ENCODE measurements at regions not wholly inside any gene's neighbourhood (a gene's known extent, or its start where the extent isn't known, plus 50 kb on each side); places are given as distances from the start of the nearest gene placed in this dataset.

DNA sequence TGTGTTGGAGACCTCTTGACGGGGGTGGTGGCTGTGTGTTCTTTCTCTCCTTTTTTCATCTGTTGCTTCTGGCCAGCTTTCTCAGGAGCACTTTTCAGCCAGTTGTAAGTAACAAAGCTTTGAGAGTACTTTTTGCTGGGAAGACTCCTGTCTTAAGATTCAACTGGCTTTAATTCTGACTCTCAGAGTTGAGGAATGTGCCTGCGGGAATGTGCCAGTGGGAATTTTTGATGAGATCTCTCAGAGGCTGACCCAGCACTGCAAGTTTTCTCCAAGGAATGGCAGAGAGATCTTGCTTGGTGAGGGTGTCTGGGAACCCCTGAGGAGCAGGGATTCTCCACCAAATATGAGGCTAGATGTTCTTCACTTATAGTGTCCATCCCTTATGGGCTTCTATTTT is 91.6 kb upstream of the OR9Q1 start:
- Histone ChIP-seq H2BK120ac (ENCODE audit: low read depth, low read length) (no peak overlapping the region), H2BK5ac (ENCODE audit: low read depth, low read length, poor library complexity, severe bottlenecking) (no peak overlapping the region), H3K9me3 (ENCODE audit: control insufficient read depth, insufficient read depth, low read length) (no peaks in the 10 kb centered on the region), H2AFZ (replicated peaks; ENCODE audit: low read length, poor library complexity) (no peak overlapping the region), H3K27me3 (ENCODE audit: control insufficient read depth, insufficient read depth, low read length) (peaks cover 14% of the 10 kb centered on the region), H3K27ac (ENCODE audit: insufficient read depth, low read length) (no peak overlapping the region), H3K4me2 (ENCODE audit: low read depth, low read length) (no peak overlapping the region), H3K9ac (ENCODE audit: low read depth, low read length) (no peak overlapping the region), H4K91ac (ENCODE audit: insufficient read depth, low read depth, low read length) (no peak overlapping the region), H3K23ac (ENCODE audit: low read depth, low read length) (no peak overlapping the region), H2BK20ac (ENCODE audit: low read depth, low read length) (no peak overlapping the region), H2AK9ac (replicated peaks; ENCODE audit: low read depth, low read length, poor library complexity) (no peak overlapping the region), H3K9me1 (ENCODE audit: insufficient read depth, low read length) (no peaks in the 10 kb centered on the region), H3K79me1 (ENCODE audit: low read depth in 1 of 2, low read length in 2 of 2) (no peaks in the 10 kb centered on the region), H3K4me1 (ENCODE audit: control insufficient read depth, insufficient read depth, low read length) (no peaks in the 10 kb centered on the region), H4K20me1 (ENCODE audit: insufficient read depth, low read length) (no peaks in the 10 kb centered on the region), H4K5ac (ENCODE audit: low read depth, low read length) (no peak overlapping the region), H3K14ac (replicated peaks; ENCODE audit: low read depth, low read length) (no peak overlapping the region), H3K18ac (ENCODE audit: low read depth, low read length) (no peak overlapping the region), H3K4me3 (ENCODE audit: insufficient read depth, low read depth, low read length) (no peak overlapping the region), H3K56ac (ENCODE audit: extremely low read depth, insufficient read depth, low read length) (no peak overlapping the region), H2AK5ac (ENCODE audit: low read depth, low read length) (no peak overlapping the region), H4K8ac (ENCODE audit: low read depth in 2 of 2, low read length in 2 of 2) (no peak overlapping the region), H2BK15ac (ENCODE audit: low read depth, low read length) (no peak overlapping the region), H3K4ac (ENCODE audit: low read depth, low read length) (no peak overlapping the region), H3K36me3 (ENCODE audit: control insufficient read depth, insufficient read depth, low read length) (no peaks in the 10 kb centered on the region)
- DNase-seq (no peak), ATAC-seq (ENCODE audit: low read depth) (no peak; the same call in 1 of the 2 replicates)
- no TSS peak for BruUV-seq (replicated peaks)
- POLR2A ChIA-PET (ENCODE audit: unreplicated experiment) = no interaction called here
- no peak for TF ChIP-seq RAD21 (IDR thresholded peaks at IDR 0.05; ENCODE audit: low read length)
- no peak for TF ChIP-seq MXI1 (IDR thresholded peaks at IDR 0.05; ENCODE audit: borderline replicate concordance, low read depth, low read length)
- TF ChIP-seq RFX5 (IDR thresholded peaks at IDR 0.05; ENCODE audit: low read depth, low read length) = no peak
- TF ChIP-seq MAZ (IDR thresholded peaks at IDR 0.05; ENCODE audit: borderline replicate concordance, low read depth, low read length) = no peak
- no peak for TF ChIP-seq POLR2A (IDR thresholded peaks at IDR 0.05; ENCODE audit: low read depth, low read length)
- TF ChIP-seq, protein P1, sequence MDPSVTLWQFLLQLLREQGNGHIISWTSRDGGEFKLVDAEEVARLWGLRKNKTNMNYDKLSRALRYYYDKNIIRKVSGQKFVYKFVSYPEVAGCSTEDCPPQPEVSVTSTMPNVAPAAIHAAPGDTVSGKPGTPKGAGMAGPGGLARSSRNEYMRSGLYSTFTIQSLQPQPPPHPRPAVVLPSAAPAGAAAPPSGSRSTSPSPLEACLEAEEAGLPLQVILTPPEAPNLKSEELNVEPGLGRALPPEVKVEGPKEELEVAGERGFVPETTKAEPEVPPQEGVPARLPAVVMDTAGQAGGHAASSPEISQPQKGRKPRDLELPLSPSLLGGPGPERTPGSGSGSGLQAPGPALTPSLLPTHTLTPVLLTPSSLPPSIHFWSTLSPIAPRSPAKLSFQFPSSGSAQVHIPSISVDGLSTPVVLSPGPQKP (IDR thresholded peaks at IDR 0.05; ENCODE audit: borderline replicate concordance, low read depth, low read length) = no peak
- TF ChIP-seq CHD1 (IDR thresholded peaks at IDR 0.05; ENCODE audit: low read depth, low read length) = no peak
- TF ChIP-seq MAFK (IDR thresholded peaks at IDR 0.05; ENCODE audit: low read depth, low read length) = no peak
- in situ Hi-C loops (cut with MboI; ENCODE audit: low sequenced_read_pairs) (no loop called here), dilution Hi-C loops (cut with HindIII; ENCODE audit: low sequenced_read_pairs, unreplicated experiment) (no loop called here), intact Hi-C loops (cut with micrococcal nuclease) (no loop called here)
- CTCF ChIA-PET = no interaction called here
- WGBS, 2 experiments (ENCODE audit: extremely low coverage in 2 of 2, insufficient read length in 1 of 2) = 100% methylated on average over 1 of the region's 2 CpGs; no CpG with 5 or more reads in 1 of the 2 experiments
